IPS-15b (cell line): ENCODE measurements at regions not wholly inside any gene's neighbourhood (a gene's known extent, or its start where the extent isn't known, plus 50 kb on each side); places are given as distances from the start of the nearest gene placed in this dataset.

Experiments
- H3K27me3 ChIP-seq: one replicate; pipeline ENCODE4 v1.6.1; 2013; ENCODE audit warnings: low read length; ENCODE audit not compliant: control insufficient read depth, insufficient read depth
- H3K36me3 ChIP-seq: one replicate; pipeline ENCODE4 v1.6.1; 2013; ENCODE audit warnings: low read length; ENCODE audit not compliant: control insufficient read depth, insufficient read depth
- H3K4me1 ChIP-seq: one replicate; pipeline ENCODE4 v1.6.1; 2013; ENCODE audit warnings: mild to moderate bottlenecking, low read length; ENCODE audit not compliant: control insufficient read depth, insufficient read depth
- H3K4me3 ChIP-seq: one replicate; pipeline ENCODE4 v1.5.1; 2013; ENCODE audit warnings: low read depth, low read length
- H3K9ac ChIP-seq: one replicate; pipeline ENCODE4 v1.6.1; 2013; ENCODE audit warnings: low read depth, mild to moderate bottlenecking, low read length
- H3K9me3 ChIP-seq: one replicate; pipeline ENCODE4 v1.6.1; 2013; ENCODE audit warnings: mild to moderate bottlenecking, low read length; ENCODE audit not compliant: control insufficient read depth, insufficient read depth

GRCh38 chr2:45199973-45200372 lies 190.7 kb upstream of the SIX2 start:
- no peak overlapping the region for H3K9ac ChIP-seq
- no peak overlapping the region for H3K4me3 ChIP-seq
- H3K27me3 ChIP-seq, result peaks cover 2% of the 10 kb centered on the region
- H3K4me1 ChIP-seq, result no peaks in the 10 kb centered on the region
- H3K36me3 ChIP-seq, result no peaks in the 10 kb centered on the region
- no peaks in the 10 kb centered on the region for H3K9me3 ChIP-seq

- Histone ChIP-seq H3K4me3 (no peak overlapping the region), H3K9me3 (no peaks in the 10 kb centered on the region), H3K9ac (no peak overlapping the region), H3K27me3 (peaks cover 2% of the 10 kb centered on the region), H3K36me3 (no peaks in the 10 kb centered on the region), H3K4me1 (peaks cover 10% of the 10 kb centered on the region)
These were observed 186.7 kb upstream of the SIX2 start for GRCh38 chr2:45195916-45196315.

- H3K4me3 ChIP-seq, result no peak overlapping the region
- no peaks in the 10 kb centered on the region for H3K27me3 ChIP-seq
- H3K9ac ChIP-seq, result no peak overlapping the region
- H3K4me1 ChIP-seq, result peaks cover 10% of the 10 kb centered on the region
- no peaks in the 10 kb centered on the region for H3K9me3 ChIP-seq
- no peaks in the 10 kb centered on the region for H3K36me3 ChIP-seq
These were observed 185.3 kb upstream of the SIX2 start for GRCh38 chr2:45194596-45194995.

GRCh38 chr2:45193581-45193980 lies 184.3 kb upstream of the SIX2 start:
- Histone ChIP-seq H3K4me1 (peaks cover 10% of the 10 kb centered on the region), H3K9ac (no peak overlapping the region), H3K9me3 (no peaks in the 10 kb centered on the region), H3K4me3 (no peak overlapping the region), H3K36me3 (no peaks in the 10 kb centered on the region), H3K27me3 (no peaks in the 10 kb centered on the region)

- no peaks in the 10 kb centered on the region for H3K27me3 ChIP-seq
- H3K4me3 ChIP-seq, result no peak overlapping the region
- no peaks in the 10 kb centered on the region for H3K9me3 ChIP-seq
- no peak overlapping the region for H3K9ac ChIP-seq
- no peaks in the 10 kb centered on the region for H3K36me3 ChIP-seq
- peaks cover 10% of the 10 kb centered on the region for H3K4me1 ChIP-seq
These were observed 183.7 kb upstream of the SIX2 start for GRCh38 chr2:45192991-45193390.

DNA sequence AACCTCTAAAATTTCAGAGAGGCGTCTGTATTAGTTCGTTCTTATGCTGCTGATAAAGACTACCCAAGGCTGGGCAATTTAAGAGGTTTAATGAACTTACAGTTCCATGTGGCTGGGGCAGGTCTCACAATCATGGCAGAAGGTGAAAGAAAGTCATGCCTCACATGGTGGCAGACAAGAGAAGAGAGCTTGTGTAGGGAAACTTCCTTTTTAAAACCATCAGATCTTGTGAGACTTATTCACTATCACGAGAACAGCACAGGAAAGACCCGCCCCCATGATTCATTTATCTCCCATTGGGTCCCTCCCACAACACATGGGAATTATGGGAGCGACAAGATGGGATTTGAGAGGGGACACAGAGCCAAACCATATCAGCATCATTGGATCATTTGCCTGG lies 183.2 kb upstream of the SIX2 start:
- Histone ChIP-seq H3K9me3 (no peaks in the 10 kb centered on the region), H3K4me3 (no peak overlapping the region), H3K4me1 (peaks cover 10% of the 10 kb centered on the region), H3K27me3 (peaks cover 2% of the 10 kb centered on the region), H3K9ac (no peak overlapping the region), H3K36me3 (no peaks in the 10 kb centered on the region)

GRCh38 chr2:45191976-45192375 lies 182.7 kb upstream of the SIX2 start:
- H3K27me3 ChIP-seq, result peaks cover 2% of the 10 kb centered on the region
- H3K4me3 ChIP-seq, result no peak overlapping the region
- no peaks in the 10 kb centered on the region for H3K9me3 ChIP-seq
- no peak overlapping the region for H3K9ac ChIP-seq
- H3K36me3 ChIP-seq, result no peaks in the 10 kb centered on the region
- H3K4me1 ChIP-seq, result peaks cover 10% of the 10 kb centered on the region

- H3K9ac ChIP-seq, result no peak overlapping the region
These were observed 182.1 kb upstream of the SIX2 start for GRCh38 chr2:45191146-45191863.

DNA sequence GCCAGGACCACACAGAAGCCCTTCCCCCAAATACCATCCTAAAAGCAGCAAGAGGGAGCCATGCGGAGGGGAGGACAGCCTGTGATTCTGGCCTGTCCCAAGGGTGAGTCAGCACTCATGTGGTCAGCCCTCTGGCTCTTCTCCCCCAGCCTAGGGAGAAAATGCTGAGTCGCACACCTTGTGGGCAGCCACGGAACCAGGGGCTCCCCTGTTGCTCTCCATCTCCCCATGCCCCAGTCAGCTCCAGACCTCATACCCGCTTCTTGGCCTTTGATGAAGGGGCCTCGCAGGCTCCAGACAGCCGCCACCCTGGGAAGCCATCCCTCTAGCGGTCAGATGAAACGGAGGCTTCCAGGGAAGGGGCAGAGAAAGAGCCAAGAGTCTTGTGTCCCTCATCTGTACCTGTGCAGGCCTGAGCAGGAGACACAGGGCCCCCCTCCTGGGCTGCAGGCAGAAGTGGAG lies 181.3 kb upstream of the SIX2 start:
- Histone ChIP-seq H3K4me1 (peaks cover 10% of the 10 kb centered on the region), H3K27me3 (peaks cover 2% of the 10 kb centered on the region), H3K9me3 (no peaks in the 10 kb centered on the region), H3K4me3 (no peak overlapping the region), H3K36me3 (no peaks in the 10 kb centered on the region), H3K9ac (no peak overlapping the region)

More at GRCh38 chr2:45191146-45191863, 182.1 kb upstream of the SIX2 start:
- Histone ChIP-seq H3K4me3 (no peak overlapping the region), H3K27me3 (peaks cover 2% of the 10 kb centered on the region), H3K4me1 (peaks cover 10% of the 10 kb centered on the region), H3K9me3 (no peaks in the 10 kb centered on the region), H3K36me3 (no peaks in the 10 kb centered on the region)

- H3K27me3 ChIP-seq, result peaks cover 2% of the 10 kb centered on the region
- no peaks in the 10 kb centered on the region for H3K4me1 ChIP-seq
- no peak overlapping the region for H3K9ac ChIP-seq
- H3K36me3 ChIP-seq, result no peaks in the 10 kb centered on the region
- H3K9me3 ChIP-seq, result no peaks in the 10 kb centered on the region
- no peak overlapping the region for H3K4me3 ChIP-seq
These were observed 175.4 kb upstream of the SIX2 start for GRCh38 chr2:45184606-45185005.

- H3K4me1 ChIP-seq, result no peaks in the 10 kb centered on the region
- H3K9ac ChIP-seq, result no peak overlapping the region
- H3K4me3 ChIP-seq, result no peak overlapping the region
- no peaks in the 10 kb centered on the region for H3K36me3 ChIP-seq
- H3K9me3 ChIP-seq, result no peaks in the 10 kb centered on the region
- peaks cover 2% of the 10 kb centered on the region for H3K27me3 ChIP-seq
These were observed 173.5 kb upstream of the SIX2 start for GRCh38 chr2:45182667-45183295.

DNA sequence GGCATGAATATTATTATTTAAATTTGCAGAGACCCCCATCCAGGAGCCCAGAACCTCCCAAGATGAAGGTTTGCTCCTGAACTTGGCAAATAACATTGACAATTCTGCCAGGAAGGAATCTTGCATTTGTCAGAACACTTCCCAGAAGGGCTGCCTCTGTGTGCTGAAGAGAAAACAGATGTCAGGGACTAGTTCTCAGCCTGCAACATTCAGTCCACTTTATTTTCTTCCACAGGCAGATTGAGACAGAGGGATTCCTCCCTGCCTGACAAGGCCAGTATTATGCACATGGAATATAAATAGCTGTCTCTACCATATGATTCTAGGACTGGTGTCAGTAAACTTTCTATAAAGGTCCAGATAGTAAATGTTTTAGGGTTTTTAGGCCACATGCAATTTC lies 171.5 kb upstream of the SIX2 start:
- H3K4me3 ChIP-seq, result no peak overlapping the region
- H3K27me3 ChIP-seq, result no peaks in the 10 kb centered on the region
- no peak overlapping the region for H3K9ac ChIP-seq
- H3K36me3 ChIP-seq, result no peaks in the 10 kb centered on the region
- no peaks in the 10 kb centered on the region for H3K9me3 ChIP-seq
- H3K4me1 ChIP-seq, result no peaks in the 10 kb centered on the region
